PC-9 (cell line): ENCODE measurements at regions not wholly inside any gene's neighbourhood (a gene's known extent, or its start where the extent isn't known, plus 50 kb on each side); places are given as distances from the start of the nearest gene placed in this dataset.

Experiments used
- BruUV-seq: library from RNA; stranded (reverse); fragments of 400-500 nt; replicated peaks from 2 replicates; lab custom pipeline; 2021; lab: Mats Ljungman, UMichigan
- CTCF ChIA-PET: fragments of 300-600 bp; sonication (Branson Sonifier 250); formaldehyde crosslinking; loops from one replicate; lab custom pipeline; 2022; ENCODE audit warnings: antibody characterized with exemption; lab: Charles Lee
- POLR2A ChIA-PET: fragments of 300-600 bp; sonication (Branson Sonifier 250); formaldehyde crosslinking; loops from one replicate; lab custom pipeline; 2022; ENCODE audit warnings: antibody characterized with exemption; ENCODE audit not compliant: unreplicated experiment; lab: Charles Lee
- DNase-seq, 2 experiments: peaks; one replicate each; pipeline versions ENCODE4 v3.0.0 to v3.0.0-alpha.2; 2015 to 2022; ENCODE audit warnings: mixed read lengths in 1 of 2
- H2AFZ ChIP-seq: fragments of 200-600 bp; sonication (generic); 2 replicates; pipeline ENCODE4 v1.8.1; 2017; ENCODE audit warnings: antibody characterized with exemption
- H3F3A ChIP-seq: fragments of 200-600 bp; sonication (generic); 2 replicates; pipeline ENCODE4 v1.8.1; 2017; ENCODE audit warnings: antibody characterized with exemption, mild to moderate bottlenecking, low read depth; ENCODE audit not compliant: insufficient read depth
- H3K27ac ChIP-seq: fragments of 200-600 bp; sonication (generic); 2 replicates; pipeline ENCODE4 v1.6.1; 2016; ENCODE audit warnings: mixed run types
- H3K27me3 ChIP-seq: fragments of 200-600 bp; sonication (generic); 2 replicates; pipeline ENCODE4 v1.6.1; 2016; ENCODE audit warnings: low read depth, mixed run types; ENCODE audit not compliant: insufficient read depth
- H3K36me3 ChIP-seq: fragments of 200-600 bp; sonication (generic); 2 replicates; pipeline ENCODE4 v1.6.1; 2016; ENCODE audit warnings: low read depth, mixed run types
- H3K4me1 ChIP-seq: fragments of 200-600 bp; sonication (generic); replicated peaks from 2 replicates; pipeline ENCODE4 v1.6.1; 2016; ENCODE audit warnings: mixed run types; ENCODE audit not compliant: insufficient read depth
- H3K4me2 ChIP-seq: fragments of 200-600 bp; sonication (generic); 2 replicates; pipeline ENCODE4 v1.6.1; 2017; ENCODE audit warnings: mixed run types
- H3K4me3 ChIP-seq: fragments of 200-600 bp; sonication (generic); 2 replicates; pipeline ENCODE4 v1.6.1; 2016; ENCODE audit warnings: mixed run types
- H3K79me2 ChIP-seq: fragments of 200-600 bp; sonication (generic); 2 replicates; pipeline ENCODE4 v1.6.1; 2017; ENCODE audit warnings: low read depth, mixed run types
- H3K9me2 ChIP-seq: fragments of 200-600 bp; sonication (generic); 2 replicates; pipeline ENCODE4 v1.8.1; 2017; ENCODE audit warnings: mild to moderate bottlenecking; ENCODE audit not compliant: insufficient read depth
- H3K9me3 ChIP-seq: fragments of 200-600 bp; sonication (generic); 2 replicates; pipeline ENCODE4 v1.8.1; 2016; ENCODE audit warnings: low read depth; ENCODE audit not compliant: insufficient read depth
- H4K20me1 ChIP-seq: fragments of 200-600 bp; sonication (generic); 2 replicates; pipeline ENCODE4 v1.8.1; 2017; ENCODE audit not compliant: insufficient read depth
- EZH2 ChIP-seq: fragments of 200-600 bp; sonication (generic); IDR thresholded peaks from 2 replicates; pipeline ENCODE4 v1.8.0; 2017; ENCODE audit warnings: antibody characterized with exemption, low read depth
- intact Hi-C: fragments of 100-400 bp; cut with micrococcal nuclease; formaldehyde crosslinking; loops from one replicate; pipeline ENCODE4 v1.10.0; 2022; ENCODE audit not compliant: unreplicated experiment
- TF ChIP-seq, protein P1 (sequence below): fragments of 200-600 bp; sonication (generic); conservative IDR thresholded peaks from 2 replicates; pipeline ENCODE4 v1.6.1; 2017; ENCODE audit warnings: mixed run types, antibody characterized with exemption, mild to moderate bottlenecking, moderate library complexity

DNA sequence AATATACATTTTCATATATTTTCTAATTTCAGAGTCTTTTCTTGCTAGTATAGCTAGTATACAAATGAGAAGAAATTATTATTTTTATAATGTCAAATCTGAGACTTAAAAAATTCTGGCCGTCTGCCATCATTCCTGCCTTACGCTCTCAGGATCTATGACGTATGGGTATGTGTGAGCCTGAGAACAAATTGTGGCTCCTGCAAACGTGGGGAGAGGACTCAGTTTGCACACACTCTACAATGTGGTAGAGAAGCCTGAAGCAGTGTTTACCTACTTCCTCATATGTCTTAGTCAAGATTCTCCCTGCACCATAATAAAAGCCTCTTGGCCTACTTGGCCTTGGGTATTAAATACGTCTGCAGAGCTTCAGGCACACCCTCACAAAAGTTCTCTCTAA lies 825.4 kb downstream of the SEMA5A start:
- no peaks in the 10 kb centered on the region for H3K9me2 ChIP-seq
- TF ChIP-seq, protein P1, sequence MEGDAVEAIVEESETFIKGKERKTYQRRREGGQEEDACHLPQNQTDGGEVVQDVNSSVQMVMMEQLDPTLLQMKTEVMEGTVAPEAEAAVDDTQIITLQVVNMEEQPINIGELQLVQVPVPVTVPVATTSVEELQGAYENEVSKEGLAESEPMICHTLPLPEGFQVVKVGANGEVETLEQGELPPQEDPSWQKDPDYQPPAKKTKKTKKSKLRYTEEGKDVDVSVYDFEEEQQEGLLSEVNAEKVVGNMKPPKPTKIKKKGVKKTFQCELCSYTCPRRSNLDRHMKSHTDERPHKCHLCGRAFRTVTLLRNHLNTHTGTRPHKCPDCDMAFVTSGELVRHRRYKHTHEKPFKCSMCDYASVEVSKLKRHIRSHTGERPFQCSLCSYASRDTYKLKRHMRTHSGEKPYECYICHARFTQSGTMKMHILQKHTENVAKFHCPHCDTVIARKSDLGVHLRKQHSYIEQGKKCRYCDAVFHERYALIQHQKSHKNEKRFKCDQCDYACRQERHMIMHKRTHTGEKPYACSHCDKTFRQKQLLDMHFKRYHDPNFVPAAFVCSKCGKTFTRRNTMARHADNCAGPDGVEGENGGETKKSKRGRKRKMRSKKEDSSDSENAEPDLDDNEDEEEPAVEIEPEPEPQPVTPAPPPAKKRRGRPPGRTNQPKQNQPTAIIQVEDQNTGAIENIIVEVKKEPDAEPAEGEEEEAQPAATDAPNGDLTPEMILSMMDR = no peak
- TF ChIP-seq EZH2 = no peak
- H3K79me2 ChIP-seq = no peaks in the 10 kb centered on the region
- CTCF ChIA-PET = no interaction called here
- H2AFZ ChIP-seq = no peak overlapping the region
- H3K9me3 ChIP-seq = no peaks in the 10 kb centered on the region
- peaks cover 22% of the 10 kb centered on the region; the same call in 1 of the 2 replicates for H3K27me3 ChIP-seq
- no peak overlapping the region for H3K27ac ChIP-seq
- no peak overlapping the region for H3K4me2 ChIP-seq
- no peaks in the 10 kb centered on the region for H3F3A ChIP-seq
- H3K4me3 ChIP-seq = no peak overlapping the region
- POLR2A ChIA-PET = no interaction called here
- intact Hi-C loops = no loop called here
- no peaks in the 10 kb centered on the region for H3K36me3 ChIP-seq
- H3K4me1 ChIP-seq = no peaks in the 10 kb centered on the region
- DNase-seq = no peak
- no TSS peak for BruUV-seq
- H4K20me1 ChIP-seq = no peaks in the 10 kb centered on the region

DNA sequence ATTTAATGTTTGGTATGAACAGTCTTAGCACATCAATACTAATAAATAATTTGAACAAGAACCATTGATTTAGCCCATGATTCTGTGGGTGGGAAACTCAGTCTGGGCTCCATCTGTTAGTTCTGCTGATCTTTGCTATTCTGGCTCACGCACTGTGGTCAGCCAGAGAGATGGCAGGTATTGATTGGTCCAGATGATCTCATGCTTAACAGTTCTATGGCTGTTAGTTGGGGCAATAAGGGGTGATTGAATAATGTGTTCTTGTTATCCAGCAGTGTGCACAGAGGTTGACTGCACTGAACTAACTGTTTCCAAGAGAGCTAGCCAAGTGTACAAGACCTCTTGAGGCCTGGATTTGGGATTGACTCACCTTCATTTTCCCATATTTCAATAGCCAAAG lies 824.3 kb downstream of the SEMA5A start:
- no peak overlapping the region for H2AFZ ChIP-seq
- no peaks in the 10 kb centered on the region for H3K9me3 ChIP-seq
- TF ChIP-seq, protein P1 = no peak
- TF ChIP-seq EZH2 = no peak
- intact Hi-C loops = no loop called here
- no peak overlapping the region for H3K27ac ChIP-seq
- H3K9me2 ChIP-seq = no peaks in the 10 kb centered on the region
- H4K20me1 ChIP-seq = no peaks in the 10 kb centered on the region
- no TSS peak for BruUV-seq
- peaks cover 17% of the 10 kb centered on the region; the same call in 1 of the 2 replicates for H3K27me3 ChIP-seq
- H3K4me2 ChIP-seq = no peak overlapping the region
- H3K4me3 ChIP-seq = no peak overlapping the region
- H3K4me1 ChIP-seq = no peaks in the 10 kb centered on the region
- no peaks in the 10 kb centered on the region for H3K36me3 ChIP-seq
- POLR2A ChIA-PET = no interaction called here
- no peaks in the 10 kb centered on the region for H3K79me2 ChIP-seq
- CTCF ChIA-PET = no interaction called here
- H3F3A ChIP-seq = no peaks in the 10 kb centered on the region
- DNase-seq = no peak

DNA sequence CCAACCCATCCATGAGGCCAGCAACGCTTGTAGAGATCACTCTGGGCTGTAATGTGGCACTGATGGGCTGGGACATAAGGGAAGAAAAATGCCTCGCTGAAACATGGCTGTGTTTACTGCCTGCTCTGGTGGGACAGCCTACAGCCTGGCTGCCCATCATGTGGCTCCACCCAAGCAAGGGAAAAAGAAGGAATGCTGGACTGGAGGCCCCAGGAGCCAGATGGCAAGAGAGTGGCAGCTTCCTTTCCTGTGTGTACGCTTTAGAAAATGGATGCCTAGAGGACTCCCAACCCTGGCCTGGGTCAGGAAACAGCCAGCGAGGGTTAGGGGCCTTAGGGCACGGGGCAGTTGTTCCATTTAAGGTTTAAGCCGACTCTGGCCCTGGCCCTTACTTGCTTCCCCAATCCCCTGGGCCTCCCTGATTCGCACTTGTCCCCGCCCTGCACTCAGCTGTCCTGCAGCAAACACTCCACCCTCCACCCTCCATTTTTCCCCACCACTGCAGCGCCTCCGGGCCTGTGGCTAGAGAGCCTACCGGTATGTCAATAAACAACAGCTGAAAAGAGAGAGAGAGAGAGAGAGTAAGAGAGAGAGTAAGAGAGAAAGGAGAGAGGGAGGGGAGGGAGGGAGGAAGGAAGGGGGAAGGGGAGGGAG lies 819.4 kb downstream of the SEMA5A start:
- Histone ChIP-seq H3K4me2 (0 out of 2 replicates have a peak overlapping the region, but pooled peaks have one; percentile 8), H3K27ac (no peak overlapping the region), H3K27me3 (no peaks in the 10 kb centered on the region; the same call in 1 of the 2 replicates), H4K20me1 (no peaks in the 10 kb centered on the region), H3K4me3 (no peak overlapping the region), H3K4me1 (no peaks in the 10 kb centered on the region; the same call in 1 of the 2 replicates), H2AFZ (no peak overlapping the region), H3K79me2 (no peaks in the 10 kb centered on the region), H3K9me2 (no peaks in the 10 kb centered on the region), H3F3A (no peaks in the 10 kb centered on the region), H3K36me3 (no peaks in the 10 kb centered on the region), H3K9me3 (no peaks in the 10 kb centered on the region)
- ChIA-PET POLR2A (no interaction called here), CTCF (no interaction called here)
- no peak for TF ChIP-seq EZH2
- TF ChIP-seq, protein P1 = no peak
- no peak for DNase-seq
- BruUV-seq = no TSS peak
- intact Hi-C loops = no loop called here
